ENCODE measurements at regions not wholly inside any gene's neighbourhood (a gene's known extent, or its start where the extent isn't known, plus 50 kb on each side); places are given as distances from the start of the nearest gene placed in this dataset.

- intact Hi-C loops (cut with micrococcal nuclease; ENCODE audit: unreplicated experiment): loop anchor here (10.0 kb wide), 1 partner anchor 323 kb away; the partner anchor contains the start of gene SLC39A10
- FAIRE-seq (no peak), DNase-seq (ENCODE audit: low spot score) (no peak), ATAC-seq (no peak)
- no peak for TF ChIP-seq ZNF234 (CRISPR knock-in tag; conservative IDR thresholded peaks at IDR 0.05)
- no peak for TF ChIP-seq RFX3 (CRISPR knock-in tag; IDR thresholded peaks at IDR 0.05)
- TF ChIP-seq PTBP1 (IDR thresholded peaks at IDR 0.05; ENCODE audit: low read depth, low read length, poor library complexity, severe bottlenecking): no peak
- no peak for TF ChIP-seq PAXIP1 (CRISPR knock-in tag; conservative IDR thresholded peaks at IDR 0.05)
- TF ChIP-seq, protein P1, sequence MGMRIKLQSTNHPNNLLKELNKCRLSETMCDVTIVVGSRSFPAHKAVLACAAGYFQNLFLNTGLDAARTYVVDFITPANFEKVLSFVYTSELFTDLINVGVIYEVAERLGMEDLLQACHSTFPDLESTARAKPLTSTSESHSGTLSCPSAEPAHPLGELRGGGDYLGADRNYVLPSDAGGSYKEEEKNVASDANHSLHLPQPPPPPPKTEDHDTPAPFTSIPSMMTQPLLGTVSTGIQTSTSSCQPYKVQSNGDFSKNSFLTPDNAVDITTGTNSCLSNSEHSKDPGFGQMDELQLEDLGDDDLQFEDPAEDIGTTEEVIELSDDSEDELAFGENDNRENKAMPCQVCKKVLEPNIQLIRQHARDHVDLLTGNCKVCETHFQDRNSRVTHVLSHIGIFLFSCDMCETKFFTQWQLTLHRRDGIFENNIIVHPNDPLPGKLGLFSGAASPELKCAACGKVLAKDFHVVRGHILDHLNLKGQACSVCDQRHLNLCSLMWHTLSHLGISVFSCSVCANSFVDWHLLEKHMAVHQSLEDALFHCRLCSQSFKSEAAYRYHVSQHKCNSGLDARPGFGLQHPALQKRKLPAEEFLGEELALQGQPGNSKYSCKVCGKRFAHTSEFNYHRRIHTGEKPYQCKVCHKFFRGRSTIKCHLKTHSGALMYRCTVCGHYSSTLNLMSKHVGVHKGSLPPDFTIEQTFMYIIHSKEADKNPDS (CRISPR knock-in tag; IDR thresholded peaks at IDR 0.05): no peak
- no peak for TF ChIP-seq ZFP36L2 (CRISPR knock-in tag; IDR thresholded peaks at IDR 0.05)
- TF ChIP-seq NFIC (IDR thresholded peaks at IDR 0.05; ENCODE audit: low read length): no peak
- no peak for TF ChIP-seq PHF8 (CRISPR knock-in tag; IDR thresholded peaks at IDR 0.05)
- TF ChIP-seq, protein P2, sequence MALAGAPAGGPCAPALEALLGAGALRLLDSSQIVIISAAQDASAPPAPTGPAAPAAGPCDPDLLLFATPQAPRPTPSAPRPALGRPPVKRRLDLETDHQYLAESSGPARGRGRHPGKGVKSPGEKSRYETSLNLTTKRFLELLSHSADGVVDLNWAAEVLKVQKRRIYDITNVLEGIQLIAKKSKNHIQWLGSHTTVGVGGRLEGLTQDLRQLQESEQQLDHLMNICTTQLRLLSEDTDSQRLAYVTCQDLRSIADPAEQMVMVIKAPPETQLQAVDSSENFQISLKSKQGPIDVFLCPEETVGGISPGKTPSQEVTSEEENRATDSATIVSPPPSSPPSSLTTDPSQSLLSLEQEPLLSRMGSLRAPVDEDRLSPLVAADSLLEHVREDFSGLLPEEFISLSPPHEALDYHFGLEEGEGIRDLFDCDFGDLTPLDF (CRISPR knock-in tag; IDR thresholded peaks at IDR 0.05): no peak
- no peak for TF ChIP-seq TCF7 (IDR thresholded peaks at IDR 0.05; ENCODE audit: low read depth)
- no peak for TF ChIP-seq TOPORS (CRISPR knock-in tag; IDR thresholded peaks at IDR 0.05)
- no peak for TF ChIP-seq DR1 (CRISPR knock-in tag; IDR thresholded peaks at IDR 0.05)
- TF ChIP-seq SMAD1 (CRISPR knock-in tag; IDR thresholded peaks at IDR 0.05; ENCODE audit: borderline replicate concordance, low read depth): no peak
- no peak for TF ChIP-seq ZNF761 (CRISPR knock-in tag; conservative IDR thresholded peaks at IDR 0.05)
- no peak for TF ChIP-seq ZNF597 (CRISPR knock-in tag; IDR thresholded peaks at IDR 0.05)
- no peak for TF ChIP-seq ZNF335 (CRISPR knock-in tag; IDR thresholded peaks at IDR 0.05)
- WGBS (ENCODE audit: low lambda C conversion rate): 0% methylated on average over 2 of the region's 2 CpGs
- H3K9me3 ChIP-seq (ENCODE audit: low read length): no peaks in the 10 kb centered on the region
- no peaks in the 10 kb centered on the region for H3K36me3 ChIP-seq (replicated peaks in 1 of 2; ENCODE audit: control insufficient read depth in 1 of 2, insufficient read depth in 2 of 2, low read length in 2 of 2)
- CTCF ChIA-PET (ENCODE audit: low intra/inter-chr PET ratio, low total read pairs): no interaction called here
- H3K9ac ChIP-seq (ENCODE audit: insufficient read depth, low read depth, low read length): no peak overlapping the region
- H3K27ac ChIP-seq (ENCODE audit: extremely low read length, insufficient read depth, low read length): no peak overlapping the region
- no peaks in the 10 kb centered on the region for H3K4me1 ChIP-seq (ENCODE audit: insufficient read depth, low read length)
- no TSS peak for BruUV-seq (replicated peaks)
- H3K79me2 ChIP-seq (ENCODE audit: insufficient read depth, low read length): no peaks in the 10 kb centered on the region
- no peaks in the 10 kb centered on the region for H3K27me3 ChIP-seq (ENCODE audit: control insufficient read depth in 1 of 2, insufficient read depth in 2 of 2, low read length in 2 of 2)
- in situ Hi-C loops (cut with HindIII; ENCODE audit: extremely low pct_ligation_motif_present, low pct_unique_long_range_greater_than_20kb): no loop called here
- POLR2A ChIA-PET: no interaction called here
- no peaks in the 10 kb centered on the region for H4K20me1 ChIP-seq (ENCODE audit: insufficient read depth, low read length)
- H3K4me2 ChIP-seq (ENCODE audit: low read depth, low read length): no peak overlapping the region
- no peak overlapping the region for H3K4me3 ChIP-seq (replicated peaks in 1 of 3; ENCODE audit: insufficient read depth in 1 of 3, low read depth in 2 of 3, low read length in 3 of 3)
- H2AFZ ChIP-seq (ENCODE audit: low read length): no peak overlapping the region
These were observed 325.1 kb upstream of the SLC39A10 start for GRCh38 chr2:195331966-195332365.
